Suprapubic skin (tissue), 3 donors: ENCODE measurements at regions not wholly inside any gene's neighbourhood (a gene's known extent, or its start where the extent isn't known, plus 50 kb on each side); places are given as distances from the start of the nearest gene placed in this dataset.

Source experiments
- EP300 ChIP-seq: sonication (generic); formaldehyde crosslinking; IDR thresholded peaks from one replicate; pipeline ENCODE4 v1.6.1; 2017; ENCODE audit warnings: antibody characterized with exemption
- POLR2A ChIP-seq, 2 donors: fragments of 450-650 bp; IDR thresholded peaks; one replicate each; pipeline ENCODE4 v1.6.1; 2017; ENCODE audit warnings: antibody characterized with exemption in 2 of 2, mild to moderate bottlenecking in 2 of 2, moderate library complexity in 2 of 2
- TF ChIP-seq, protein P1 (sequence below), 2 donors: fragments of 200-600 bp in 1 of 2; fragments of 450-650 bp in 1 of 2; sonication (generic) in 1 of 2; IDR thresholded peaks; one replicate each; pipeline ENCODE4 v1.5.1; 2016 to 2019; ENCODE audit warnings: antibody characterized with exemption in 2 of 2, mild to moderate bottlenecking in 1 of 2, moderate library complexity in 1 of 2

DNA sequence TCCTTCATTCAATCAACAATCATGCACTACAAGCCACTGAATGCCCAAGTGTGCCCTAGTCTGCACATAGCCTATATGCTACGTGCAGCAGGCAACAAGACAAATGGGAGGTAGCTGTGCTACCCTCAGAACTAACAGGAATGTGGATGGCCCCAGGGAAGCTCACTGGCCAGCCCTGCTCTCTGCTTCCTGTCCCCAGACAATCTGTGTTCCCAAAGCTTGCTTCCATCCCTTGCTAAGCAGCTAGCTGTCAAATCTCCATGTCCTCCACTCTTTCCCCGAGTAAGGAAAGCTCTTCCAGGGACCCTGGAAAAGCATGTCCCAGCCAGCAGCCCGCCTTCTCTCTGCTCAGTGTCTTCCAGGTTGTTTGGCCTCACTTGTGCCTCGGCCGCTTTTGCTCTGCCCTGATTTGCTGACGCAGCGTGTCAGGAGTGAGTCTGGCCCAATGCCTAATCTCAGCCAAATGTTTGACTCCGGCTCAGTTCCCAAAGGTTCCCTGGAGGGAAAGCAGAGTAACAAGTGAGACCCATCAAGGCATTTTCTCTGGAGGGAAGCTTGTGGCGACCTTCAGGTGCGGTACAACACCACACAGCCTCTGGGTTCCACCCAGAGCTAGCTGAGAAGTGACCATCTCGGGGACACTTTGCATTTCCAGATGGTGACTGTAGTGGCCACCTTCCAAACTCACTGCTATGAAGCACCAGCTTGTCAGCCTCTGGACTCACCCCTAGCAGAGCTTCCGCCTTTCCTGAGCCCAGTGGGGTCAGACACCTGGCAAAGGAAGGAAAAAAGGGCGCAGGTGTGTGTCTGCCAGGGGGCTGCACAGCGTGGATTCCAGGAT, 243.4 kb downstream of the RHOU start:
- TF ChIP-seq, protein P1, sequence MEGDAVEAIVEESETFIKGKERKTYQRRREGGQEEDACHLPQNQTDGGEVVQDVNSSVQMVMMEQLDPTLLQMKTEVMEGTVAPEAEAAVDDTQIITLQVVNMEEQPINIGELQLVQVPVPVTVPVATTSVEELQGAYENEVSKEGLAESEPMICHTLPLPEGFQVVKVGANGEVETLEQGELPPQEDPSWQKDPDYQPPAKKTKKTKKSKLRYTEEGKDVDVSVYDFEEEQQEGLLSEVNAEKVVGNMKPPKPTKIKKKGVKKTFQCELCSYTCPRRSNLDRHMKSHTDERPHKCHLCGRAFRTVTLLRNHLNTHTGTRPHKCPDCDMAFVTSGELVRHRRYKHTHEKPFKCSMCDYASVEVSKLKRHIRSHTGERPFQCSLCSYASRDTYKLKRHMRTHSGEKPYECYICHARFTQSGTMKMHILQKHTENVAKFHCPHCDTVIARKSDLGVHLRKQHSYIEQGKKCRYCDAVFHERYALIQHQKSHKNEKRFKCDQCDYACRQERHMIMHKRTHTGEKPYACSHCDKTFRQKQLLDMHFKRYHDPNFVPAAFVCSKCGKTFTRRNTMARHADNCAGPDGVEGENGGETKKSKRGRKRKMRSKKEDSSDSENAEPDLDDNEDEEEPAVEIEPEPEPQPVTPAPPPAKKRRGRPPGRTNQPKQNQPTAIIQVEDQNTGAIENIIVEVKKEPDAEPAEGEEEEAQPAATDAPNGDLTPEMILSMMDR (IDR thresholded peaks at IDR 0.05), result no peak
- TF ChIP-seq POLR2A (IDR thresholded peaks at IDR 0.05) (no peak), EP300 (no peak)
